ENCODE measurements at regions not wholly inside any gene's neighbourhood (a gene's known extent, or its start where the extent isn't known, plus 50 kb on each side); places are given as distances from the start of the nearest gene placed in this dataset.

- ATAC-seq: no peak
Measured at GRCh38 chr13:90673746-90674145, 673.7 kb upstream of the MIR17HG start.

GRCh38 chr13:90675129-90675528 is 672.4 kb upstream of the MIR17HG start:
- ATAC-seq (no peak), DNase-seq (no peak)

More at GRCh38 chr13:90673746-90674145, 673.7 kb upstream of the MIR17HG start:
- DNase-seq: no peak

GRCh38 chr13:90680826-90681225 is 666.7 kb upstream of the MIR17HG start:
- ATAC-seq (no peak), DNase-seq (no peak)

- ATAC-seq (no peak), DNase-seq (no peak)
Measured at GRCh38 chr13:90683711-90684131, 663.8 kb upstream of the MIR17HG start.

- no peak for DNase-seq
- ATAC-seq: no peak
Measured at GRCh38 chr13:90686442-90686841, 661.0 kb upstream of the MIR17HG start.

GRCh38 chr13:90689111-90689510 is 658.4 kb upstream of the MIR17HG start:
- no peak for ATAC-seq

GRCh38 chr13:90690458-90691080 is 656.9 kb upstream of the MIR17HG start:
- DNase-seq: no peak
- no peak for ATAC-seq

More at GRCh38 chr13:90689111-90689510, 658.4 kb upstream of the MIR17HG start:
- DNase-seq: no peak

- DNase-seq (no peak), ATAC-seq (no peak)
Measured at GRCh38 chr13:90696254-90696653, 651.2 kb upstream of the MIR17HG start.

- DNase-seq: no peak
- ATAC-seq: no peak
Measured at GRCh38 chr13:90696656-90697055, 650.8 kb upstream of the MIR17HG start.

GRCh38 chr13:90700340-90700739 is 647.1 kb upstream of the MIR17HG start:
- no peak for DNase-seq
- ATAC-seq: no peak

- no peak for ATAC-seq
- no peak for DNase-seq
Measured at GRCh38 chr13:90701264-90701663, 646.2 kb upstream of the MIR17HG start.

GRCh38 chr13:90702050-90702449 is 645.4 kb upstream of the MIR17HG start:
- ATAC-seq (no peak), DNase-seq (no peak)

GRCh38 chr13:90706631-90707030 is 640.9 kb upstream of the MIR17HG start:
- ATAC-seq (no peak), DNase-seq (no peak)

GRCh38 chr13:90708128-90708527 is 639.4 kb upstream of the MIR17HG start:
- DNase-seq (no peak), ATAC-seq (no peak)

GRCh38 chr13:90709319-90709718 is 638.2 kb upstream of the MIR17HG start:
- no peak for DNase-seq
- ATAC-seq: no peak

GRCh38 chr13:90710164-90710759 is 637.2 kb upstream of the MIR17HG start:
- ATAC-seq (no peak), DNase-seq (no peak)

- no peak for ATAC-seq
- no peak for DNase-seq
Measured at GRCh38 chr13:90713441-90714133, 633.9 kb upstream of the MIR17HG start.

GRCh38 chr13:90715485-90715884 is 632.0 kb upstream of the MIR17HG start:
- DNase-seq: no peak
- ATAC-seq: no peak

- ATAC-seq: no peak
Measured at GRCh38 chr13:90717451-90717936, 630.0 kb upstream of the MIR17HG start.

GRCh38 chr13:90719461-90719860 is 628.0 kb upstream of the MIR17HG start:
- no peak for DNase-seq

More at GRCh38 chr13:90717451-90717936, 630.0 kb upstream of the MIR17HG start:
- DNase-seq: no peak

GRCh38 chr13:90721937-90722336 is 625.5 kb upstream of the MIR17HG start:
- ATAC-seq (no peak), DNase-seq (no peak)

More at GRCh38 chr13:90719461-90719860, 628.0 kb upstream of the MIR17HG start:
- no peak for ATAC-seq

- ATAC-seq (no peak), DNase-seq (no peak)
Measured at GRCh38 chr13:90723381-90723780, 624.1 kb upstream of the MIR17HG start.

GRCh38 chr13:90726375-90726774 is 621.1 kb upstream of the MIR17HG start:
- no peak for ATAC-seq
- DNase-seq: no peak

Measured in stimulated activated naive CD8-positive, alpha-beta T cell treated with anti-CD3 and anti-CD28 coated beads, Interleukin-15, Interleukin-2, amounts not matched to agents 100 U/mL and 50 U/mL, for 24 hours (primary cell).